IPS-NIHi11 (cell line): ENCODE measurements at regions not wholly inside any gene's neighbourhood (a gene's known extent, or its start where the extent isn't known, plus 50 kb on each side); places are given as distances from the start of the nearest gene placed in this dataset.

ENCODE experiments used
- DNase-seq: peaks from one replicate; pipeline ENCODE4 v3.0.0; 2012; ENCODE audit warnings: mixed read lengths, low spot score

- DNase-seq = no peak
Measured at GRCh38 chr4:119932277-119932676, 134.4 kb downstream of the MAD2L1 start.

- no peak for DNase-seq
Measured at GRCh38 chr4:119930546-119930945, 136.1 kb downstream of the MAD2L1 start.

- DNase-seq = no peak
Measured at GRCh38 chr4:119921830-119922229, 144.8 kb downstream of the MAD2L1 start.

GRCh38 chr4:119906277-119906676, 160.4 kb downstream of the MAD2L1 start:
- DNase-seq = no peak

- no peak for DNase-seq
Measured at GRCh38 chr4:119898211-119898610, 168.4 kb downstream of the MAD2L1 start.

- no peak for DNase-seq
Measured at GRCh38 chr4:119897260-119897659, 169.4 kb downstream of the MAD2L1 start.

GRCh38 chr4:119894650-119895208, 171.9 kb downstream of the MAD2L1 start:
- DNase-seq = no peak

GRCh38 chr4:119873794-119874325, 192.8 kb downstream of the MAD2L1 start:
- DNase-seq = no peak

GRCh38 chr4:119873132-119873531, 193.5 kb downstream of the MAD2L1 start:
- no peak for DNase-seq

GRCh38 chr4:119872371-119873016, 194.2 kb downstream of the MAD2L1 start:
- DNase-seq = no peak

GRCh38 chr4:119870856-119871255, 195.8 kb downstream of the MAD2L1 start:
- no peak for DNase-seq

- no peak for DNase-seq
Measured at GRCh38 chr4:119865789-119866188, 200.9 kb downstream of the MAD2L1 start.

GRCh38 chr4:119865389-119865788, 201.3 kb downstream of the MAD2L1 start:
- no peak for DNase-seq

- DNase-seq = no peak
Measured at GRCh38 chr4:119861731-119862130, 204.9 kb downstream of the MAD2L1 start.

- DNase-seq = no peak
Measured at GRCh38 chr4:119858176-119858575, 208.5 kb downstream of the MAD2L1 start.

GRCh38 chr4:119854364-119854763, 212.3 kb downstream of the MAD2L1 start:
- DNase-seq = no peak

- no peak for DNase-seq
Measured at GRCh38 chr4:119851649-119852048, 215.0 kb downstream of the MAD2L1 start.

GRCh38 chr4:119841361-119841760, 212.8 kb upstream of the PDE5A start:
- no peak for DNase-seq

GRCh38 chr4:119835613-119835910, 207.0 kb upstream of the PDE5A start:
- DNase-seq = no peak

GRCh38 chr4:119834906-119835612, 206.5 kb upstream of the PDE5A start:
- DNase-seq = no peak

GRCh38 chr4:119833611-119834010, 205.0 kb upstream of the PDE5A start:
- no peak for DNase-seq

- DNase-seq = no peak
Measured at GRCh38 chr4:119832776-119833175, 204.2 kb upstream of the PDE5A start.

- DNase-seq = no peak
Measured at GRCh38 chr4:119829326-119829725, 200.7 kb upstream of the PDE5A start.
